OCI-LY3 (cell line): ENCODE measurements at regions not wholly inside any gene's neighbourhood (a gene's known extent, or its start where the extent isn't known, plus 50 kb on each side); places are given as distances from the start of the nearest gene placed in this dataset.

Source experiments
- EZH2phosphoT487 ChIP-seq: fragments of 200-600 bp; shearing (Covaris generic); IDR thresholded peaks from 2 replicates; pipeline ENCODE4 v1.6.1; 2018; ENCODE audit warnings: antibody characterized with exemption, mixed run types, low read depth
- TF ChIP-seq, protein P1 (sequence below): fragments of 200-600, 300-600 bp; sonication (generic); IDR thresholded peaks from 2 replicates; pipeline ENCODE4 v1.5.1; 2014; ENCODE audit warnings: antibody characterized with exemption, low read length, low read depth

DNA sequence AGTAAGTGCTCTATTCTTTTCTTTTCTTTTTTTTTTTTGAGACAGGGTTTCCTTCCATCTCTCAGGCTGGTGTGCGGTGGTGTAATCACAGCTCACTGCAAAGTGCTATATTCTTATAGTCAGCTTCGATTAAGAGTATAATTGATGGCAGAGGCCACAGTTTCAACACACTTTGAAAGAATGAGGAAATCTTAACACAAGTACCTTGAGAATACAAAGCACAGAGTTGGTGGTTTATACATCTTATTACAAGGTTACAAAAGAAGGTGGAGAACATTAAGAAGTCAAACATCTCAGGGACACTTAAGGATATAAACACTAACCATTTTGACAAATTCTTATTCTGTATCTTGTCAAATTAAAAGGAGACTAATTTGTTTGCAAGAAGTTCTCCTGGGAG lies 180.5 kb downstream of the SOD2 start:
- TF ChIP-seq, protein P1, sequence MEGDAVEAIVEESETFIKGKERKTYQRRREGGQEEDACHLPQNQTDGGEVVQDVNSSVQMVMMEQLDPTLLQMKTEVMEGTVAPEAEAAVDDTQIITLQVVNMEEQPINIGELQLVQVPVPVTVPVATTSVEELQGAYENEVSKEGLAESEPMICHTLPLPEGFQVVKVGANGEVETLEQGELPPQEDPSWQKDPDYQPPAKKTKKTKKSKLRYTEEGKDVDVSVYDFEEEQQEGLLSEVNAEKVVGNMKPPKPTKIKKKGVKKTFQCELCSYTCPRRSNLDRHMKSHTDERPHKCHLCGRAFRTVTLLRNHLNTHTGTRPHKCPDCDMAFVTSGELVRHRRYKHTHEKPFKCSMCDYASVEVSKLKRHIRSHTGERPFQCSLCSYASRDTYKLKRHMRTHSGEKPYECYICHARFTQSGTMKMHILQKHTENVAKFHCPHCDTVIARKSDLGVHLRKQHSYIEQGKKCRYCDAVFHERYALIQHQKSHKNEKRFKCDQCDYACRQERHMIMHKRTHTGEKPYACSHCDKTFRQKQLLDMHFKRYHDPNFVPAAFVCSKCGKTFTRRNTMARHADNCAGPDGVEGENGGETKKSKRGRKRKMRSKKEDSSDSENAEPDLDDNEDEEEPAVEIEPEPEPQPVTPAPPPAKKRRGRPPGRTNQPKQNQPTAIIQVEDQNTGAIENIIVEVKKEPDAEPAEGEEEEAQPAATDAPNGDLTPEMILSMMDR = no peak
- TF ChIP-seq EZH2phosphoT487 = no peak
